Skeletal muscle cell (primary cell): ENCODE measurements at regions not wholly inside any gene's neighbourhood (a gene's known extent, or its start where the extent isn't known, plus 50 kb on each side); places are given as distances from the start of the nearest gene placed in this dataset.

Source experiments
- DNase-seq: peaks from one replicate; pipeline ENCODE4 v3.0.0-alpha.2; 2010; ENCODE audit warnings: low read depth
- H3K4me3 ChIP-seq: 2 replicates; pipeline ENCODE4 v1.5.1; 2011; ENCODE audit warnings: low read depth, mild to moderate bottlenecking, control low read depth, low read length, moderate library complexity

- peak; percentile 59 for DNase-seq
- H3K4me3 ChIP-seq: no peak overlapping the region
Measured at GRCh38 chr6:28585335-28585734, 59.7 kb downstream of the GPX5 start.

GRCh38 chr6:28586324-28586723 lies 60.6 kb downstream of the GPX5 start:
- DNase-seq: no peak
- H3K4me3 ChIP-seq: peak overlapping the region; percentile 58

- DNase-seq: no peak
- H3K4me3 ChIP-seq: peak overlapping the region; percentile 58
Measured at GRCh38 chr6:28586962-28587745, 61.5 kb downstream of the GPX5 start.

- H3K4me3 ChIP-seq: peak overlapping the region; percentile 58
- no peak for DNase-seq
Measured at GRCh38 chr6:28587746-28588075, 62.0 kb downstream of the GPX5 start.

- H3K4me3 ChIP-seq: peak overlapping the region; percentile 35
- DNase-seq: no peak
Measured at GRCh38 chr6:28588666-28589065, 63.0 kb downstream of the GPX5 start.

GRCh38 chr6:28589234-28589956 lies 63.7 kb downstream of the GPX5 start:
- peak; percentile 77 for DNase-seq
- H3K4me3 ChIP-seq: peak overlapping the region; percentile 35

GRCh38 chr6:28589957-28590349 lies 64.3 kb downstream of the GPX5 start:
- DNase-seq: no peak
- peak overlapping the region; percentile 35 for H3K4me3 ChIP-seq

- no peak for DNase-seq
- peak overlapping the region; percentile 50 for H3K4me3 ChIP-seq
Measured at GRCh38 chr6:28597217-28597835, 71.6 kb downstream of the GPX5 start.

- H3K4me3 ChIP-seq: peak overlapping the region; percentile 50
- no peak for DNase-seq
Measured at GRCh38 chr6:28597924-28598722, 72.4 kb downstream of the GPX5 start.

- DNase-seq: no peak
- H3K4me3 ChIP-seq: no peak overlapping the region
Measured at GRCh38 chr6:28598757-28599686, 73.3 kb downstream of the GPX5 start.

GRCh38 chr6:28600245-28600644 lies 74.6 kb downstream of the GPX5 start:
- no peak for DNase-seq
- no peak overlapping the region for H3K4me3 ChIP-seq

- DNase-seq: no peak
Measured at GRCh38 chr6:28603891-28604290, 78.2 kb downstream of the GPX5 start.

GRCh38 chr6:28606424-28607391 lies 81.0 kb downstream of the GPX5 start:
- peak overlapping the region; percentile 52 for H3K4me3 ChIP-seq
- DNase-seq: no peak

More at GRCh38 chr6:28603891-28604290, 78.2 kb downstream of the GPX5 start:
- no peak overlapping the region for H3K4me3 ChIP-seq

GRCh38 chr6:28607990-28608389 lies 82.3 kb downstream of the GPX5 start:
- DNase-seq: no peak
- no peak overlapping the region for H3K4me3 ChIP-seq

GRCh38 chr6:28609672-28610071 lies 84.0 kb downstream of the GPX5 start:
- H3K4me3 ChIP-seq: no peak overlapping the region
- DNase-seq: no peak

- H3K4me3 ChIP-seq: no peak overlapping the region
Measured at GRCh38 chr6:28615616-28615954, 89.9 kb downstream of the GPX5 start.

GRCh38 chr6:28615955-28616747 lies 90.5 kb downstream of the GPX5 start:
- DNase-seq: no peak
- H3K4me3 ChIP-seq: no peak overlapping the region

More at GRCh38 chr6:28615616-28615954, 89.9 kb downstream of the GPX5 start:
- no peak for DNase-seq
